ENCODE measurements at regions not wholly inside any gene's neighbourhood (a gene's known extent, or its start where the extent isn't known, plus 50 kb on each side); places are given as distances from the start of the nearest gene placed in this dataset.
"Not testable (repeated sequence)": the region's sequence is repeated elsewhere in the genome, so short reads cannot be mapped to it uniquely, and the experiment has no call there.

GRCh38 chr20:36082315-36082915, 72.1 kb upstream of the EPB41L1 start:
- Histone ChIP-seq H3K4me3 (ENCODE audit: low read depth, low read length) (no peak overlapping the region), H3K36me3 (ENCODE audit: insufficient read depth, low read length) (no peaks in the 10 kb centered on the region), H3K4me1 (ENCODE audit: control insufficient read depth, insufficient read depth, low read length, unreplicated experiment) (peaks cover 35% of the 10 kb centered on the region), H3K79me2 (ENCODE audit: control insufficient read depth, insufficient read depth, low read length, unreplicated experiment) (no peaks in the 10 kb centered on the region), H3K27ac (ENCODE audit: low read depth, low read length) (no peak overlapping the region), H3K27me3 (ENCODE audit: insufficient read depth, low read length) (no peaks in the 10 kb centered on the region), H2AFZ (ENCODE audit: low read length, unreplicated experiment) (no peak overlapping the region)

- not testable (repeated sequence) for H3K79me2 ChIP-seq (ENCODE audit: control insufficient read depth, insufficient read depth, low read length, unreplicated experiment); H3K36me3 ChIP-seq (ENCODE audit: insufficient read depth, low read length); H3K4me3 ChIP-seq (ENCODE audit: low read depth, low read length); H2AFZ ChIP-seq (ENCODE audit: low read length, unreplicated experiment); H3K27me3 ChIP-seq (ENCODE audit: insufficient read depth, low read length); H3K27ac ChIP-seq (ENCODE audit: low read depth, low read length)
- peaks cover 35% of the 10 kb centered on the region for H3K4me1 ChIP-seq (ENCODE audit: control insufficient read depth, insufficient read depth, low read length, unreplicated experiment)
Observed at GRCh38 chr20:36083200-36083599, 71.3 kb upstream of the EPB41L1 start.

DNA sequence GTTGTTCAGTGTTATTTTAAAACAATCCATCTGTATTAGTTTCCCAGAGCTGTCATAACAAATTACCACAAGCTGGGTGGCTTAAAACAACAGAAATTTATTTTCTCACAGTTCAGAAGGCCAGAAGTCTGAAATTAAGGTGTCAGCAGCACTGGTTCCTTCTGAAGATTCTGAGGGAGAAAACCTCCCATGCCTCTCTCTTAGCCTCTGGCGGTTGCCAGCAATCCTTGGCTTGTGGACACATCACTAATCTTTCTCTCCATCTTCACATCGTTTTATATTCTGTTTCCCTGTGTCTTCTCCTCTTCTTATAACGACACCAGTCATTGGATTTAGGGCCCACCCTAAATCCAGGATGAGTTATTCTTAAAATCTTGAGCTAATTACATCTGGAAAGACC, 70.2 kb upstream of the EPB41L1 start:
- H3K79me2 ChIP-seq (ENCODE audit: control insufficient read depth, insufficient read depth, low read length, unreplicated experiment) = no peaks in the 10 kb centered on the region
- H3K36me3 ChIP-seq (ENCODE audit: insufficient read depth, low read length) = no peaks in the 10 kb centered on the region
- H3K27ac ChIP-seq (ENCODE audit: low read depth, low read length) = no peak overlapping the region
- peaks cover 35% of the 10 kb centered on the region for H3K4me1 ChIP-seq (ENCODE audit: control insufficient read depth, insufficient read depth, low read length, unreplicated experiment)
- no peak overlapping the region for H2AFZ ChIP-seq (ENCODE audit: low read length, unreplicated experiment)
- H3K4me3 ChIP-seq (ENCODE audit: low read depth, low read length) = no peak overlapping the region
- no peaks in the 10 kb centered on the region for H3K27me3 ChIP-seq (ENCODE audit: insufficient read depth, low read length)

GRCh38 chr20:36084897-36085613, 69.5 kb upstream of the EPB41L1 start:
- Histone ChIP-seq H3K79me2 (ENCODE audit: control insufficient read depth, insufficient read depth, low read length, unreplicated experiment) (no peaks in the 10 kb centered on the region), H3K4me1 (ENCODE audit: control insufficient read depth, insufficient read depth, low read length, unreplicated experiment) (peaks cover 29% of the 10 kb centered on the region), H3K36me3 (ENCODE audit: insufficient read depth, low read length) (no peaks in the 10 kb centered on the region), H3K27me3 (ENCODE audit: insufficient read depth, low read length) (no peaks in the 10 kb centered on the region), H2AFZ (ENCODE audit: low read length, unreplicated experiment) (no peak overlapping the region), H3K27ac (ENCODE audit: low read depth, low read length) (peak overlapping the region; percentile 55), H3K4me3 (ENCODE audit: low read depth, low read length) (peak overlapping the region; percentile 18; the same call in 1 of the 2 replicates)

GRCh38 chr20:36085686-36086267, 68.8 kb upstream of the EPB41L1 start:
- Histone ChIP-seq H2AFZ (ENCODE audit: low read length, unreplicated experiment) (no peak overlapping the region), H3K36me3 (ENCODE audit: insufficient read depth, low read length) (no peaks in the 10 kb centered on the region), H3K27me3 (ENCODE audit: insufficient read depth, low read length) (no peaks in the 10 kb centered on the region), H3K4me3 (ENCODE audit: low read depth, low read length) (peak overlapping the region; percentile 18; the same call in 1 of the 2 replicates), H3K4me1 (ENCODE audit: control insufficient read depth, insufficient read depth, low read length, unreplicated experiment) (peaks cover 23% of the 10 kb centered on the region), H3K27ac (ENCODE audit: low read depth, low read length) (peak overlapping the region; percentile 55), H3K79me2 (ENCODE audit: control insufficient read depth, insufficient read depth, low read length, unreplicated experiment) (no peaks in the 10 kb centered on the region)

DNA sequence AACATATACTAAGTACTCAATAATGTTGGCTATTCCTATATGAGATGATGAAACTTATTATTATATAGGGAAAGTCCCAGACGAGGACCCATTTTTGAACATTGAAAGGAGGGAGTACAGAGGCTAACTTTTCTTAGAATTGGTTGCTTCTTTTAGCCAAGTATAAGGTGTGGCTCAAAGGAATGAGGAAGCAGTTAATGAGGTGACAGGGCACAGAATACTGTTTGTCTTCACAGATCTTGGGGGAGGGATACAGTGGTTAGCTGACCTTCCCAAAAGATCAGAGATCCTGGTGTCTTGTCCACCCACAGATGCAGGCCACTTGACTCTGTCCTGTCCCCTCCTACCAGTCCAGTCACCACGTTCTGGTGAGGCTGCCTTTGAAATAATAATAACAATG, 67.8 kb upstream of the EPB41L1 start:
- H2AFZ ChIP-seq (ENCODE audit: low read length, unreplicated experiment) = no peak overlapping the region
- no peaks in the 10 kb centered on the region for H3K36me3 ChIP-seq (ENCODE audit: insufficient read depth, low read length)
- no peak overlapping the region for H3K4me3 ChIP-seq (ENCODE audit: low read depth, low read length)
- H3K27ac ChIP-seq (ENCODE audit: low read depth, low read length) = no peak overlapping the region
- no peaks in the 10 kb centered on the region for H3K79me2 ChIP-seq (ENCODE audit: control insufficient read depth, insufficient read depth, low read length, unreplicated experiment)
- peaks cover 23% of the 10 kb centered on the region for H3K4me1 ChIP-seq (ENCODE audit: control insufficient read depth, insufficient read depth, low read length, unreplicated experiment)
- 0 out of 2 replicates have a peak, but pooled peaks cover 7% of the 10 kb centered on the region for H3K27me3 ChIP-seq (ENCODE audit: insufficient read depth, low read length)

- peaks cover 7% of the 10 kb centered on the region; the same call in 1 of the 2 replicates for H3K27me3 ChIP-seq (ENCODE audit: insufficient read depth, low read length)
- H3K4me3 ChIP-seq (ENCODE audit: low read depth, low read length) = no peak overlapping the region
- H3K27ac ChIP-seq (ENCODE audit: low read depth, low read length) = no peak overlapping the region
- no peaks in the 10 kb centered on the region for H3K36me3 ChIP-seq (ENCODE audit: insufficient read depth, low read length)
- peaks cover 22% of the 10 kb centered on the region for H3K4me1 ChIP-seq (ENCODE audit: control insufficient read depth, insufficient read depth, low read length, unreplicated experiment)
- H2AFZ ChIP-seq (ENCODE audit: low read length, unreplicated experiment) = no peak overlapping the region
- no peaks in the 10 kb centered on the region for H3K79me2 ChIP-seq (ENCODE audit: control insufficient read depth, insufficient read depth, low read length, unreplicated experiment)
Observed at GRCh38 chr20:36090223-36090622, 64.3 kb upstream of the EPB41L1 start.

DNA sequence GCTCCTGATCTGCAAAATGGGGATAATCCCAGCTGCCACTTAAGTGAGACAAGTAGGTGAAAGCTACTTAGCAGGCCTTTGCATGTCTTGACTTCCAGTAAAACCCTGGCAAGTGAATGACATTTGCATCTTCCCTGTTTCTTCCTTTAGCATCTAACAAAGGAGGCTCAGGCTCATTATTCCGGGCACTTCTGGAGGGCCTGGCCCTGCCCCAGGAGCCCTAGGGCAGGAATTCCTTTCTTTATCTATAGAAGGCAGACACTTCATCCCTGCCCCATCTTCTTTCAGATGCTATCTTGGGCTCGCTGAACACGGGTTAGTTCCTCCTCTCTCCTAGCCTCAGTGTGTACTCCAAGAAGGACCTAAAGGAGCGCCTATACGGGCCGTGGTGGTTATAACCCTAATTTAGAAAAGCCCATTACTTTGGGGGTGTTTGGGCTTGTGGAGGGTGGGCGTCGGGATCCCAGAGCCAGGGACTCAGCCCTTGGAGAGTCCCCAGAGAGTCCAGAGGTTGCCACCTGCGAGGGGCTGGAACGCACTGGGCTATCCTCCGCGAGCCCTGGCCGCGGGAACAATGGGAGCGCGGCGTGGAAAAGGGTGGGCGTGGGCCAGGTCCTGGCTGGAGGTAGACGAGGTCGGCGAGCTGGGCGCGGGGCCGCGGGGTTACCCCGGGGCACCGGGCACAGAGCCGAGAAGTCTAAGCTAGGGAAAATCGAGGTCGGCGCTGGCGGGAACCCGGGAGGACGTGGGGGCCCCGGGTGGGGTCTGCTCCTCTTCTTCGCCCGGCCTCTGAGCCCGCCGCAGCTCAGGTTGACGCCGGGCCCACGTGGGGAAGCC, 62.8 kb upstream of the EPB41L1 start:
- no peaks in the 10 kb centered on the region for H3K36me3 ChIP-seq (ENCODE audit: insufficient read depth, low read length)
- H3K79me2 ChIP-seq (ENCODE audit: control insufficient read depth, insufficient read depth, low read length, unreplicated experiment) = no peaks in the 10 kb centered on the region
- H3K27me3 ChIP-seq (ENCODE audit: insufficient read depth, low read length) = peaks cover 7% of the 10 kb centered on the region; the same call in 1 of the 2 replicates
- H3K4me1 ChIP-seq (ENCODE audit: control insufficient read depth, insufficient read depth, low read length, unreplicated experiment) = peaks cover 17% of the 10 kb centered on the region
- H2AFZ ChIP-seq (ENCODE audit: low read length, unreplicated experiment) = peak overlapping the region; percentile 56
- peak overlapping the region; percentile 92 for H3K4me3 ChIP-seq (ENCODE audit: low read depth, low read length)
- H3K27ac ChIP-seq (ENCODE audit: low read depth, low read length) = no peak overlapping the region

GRCh38 chr20:36092398-36093024, 62.0 kb upstream of the EPB41L1 start:
- Histone ChIP-seq H3K27ac (ENCODE audit: low read depth, low read length) (no peak overlapping the region), H3K4me3 (ENCODE audit: low read depth, low read length) (peak overlapping the region; percentile 92), H2AFZ (ENCODE audit: low read length, unreplicated experiment) (peak overlapping the region; percentile 56), H3K79me2 (ENCODE audit: control insufficient read depth, insufficient read depth, low read length, unreplicated experiment) (no peaks in the 10 kb centered on the region), H3K27me3 (ENCODE audit: insufficient read depth, low read length) (peaks cover 7% of the 10 kb centered on the region; the same call in 1 of the 2 replicates), H3K36me3 (ENCODE audit: insufficient read depth, low read length) (no peaks in the 10 kb centered on the region), H3K4me1 (ENCODE audit: control insufficient read depth, insufficient read depth, low read length, unreplicated experiment) (peaks cover 20% of the 10 kb centered on the region)

Measured in ACC112 (cell line).